Right lobe of liver (tissue), 6 donors: ENCODE measurements at regions not wholly inside any gene's neighbourhood (a gene's known extent, or its start where the extent isn't known, plus 50 kb on each side); places are given as distances from the start of the nearest gene placed in this dataset.

Source experiments
- ATAC-seq, 4 donors: fragments of 200-7000 bp; cut with Tn5 transposase; one replicate each; pipeline ENCODE4 v1.9.1; 2020; ENCODE audit warnings: mild to moderate bottlenecking in 4 of 4, moderate library complexity in 4 of 4
- DNase-seq, 3 donors: peaks; one replicate each; pipeline ENCODE4 v3.0.0-alpha.2; 2020
- H3K27ac ChIP-seq, 3 donors: fragments of 200-600 bp; one replicate each; pipeline ENCODE4 v1.8.0; 2022
- H3K27me3 ChIP-seq, 2 donors: fragments of 200-600 bp; one replicate each; pipeline ENCODE4 v1.8.0; 2022
- H3K36me3 ChIP-seq, 4 donors: fragments of 200-600 bp; sonication (generic) in 1 of 4; one replicate each; pipeline versions ENCODE4 v1.5.1 to v1.8.0; 2017 to 2022; ENCODE audit warnings: control low read depth in 1 of 4
- H3K4me1 ChIP-seq, 4 donors: fragments of 200-600 bp; sonication (generic) in 1 of 4; one replicate each; pipeline versions ENCODE4 v1.5.1 to v1.8.0; 2017 to 2022; ENCODE audit warnings: control low read depth in 1 of 4
- H3K4me3 ChIP-seq, 3 donors: fragments of 200-600 bp; one replicate each; pipeline ENCODE4 v1.8.0; 2022
- H3K9me3 ChIP-seq, 4 donors: fragments of 200-600 bp; sonication (generic) in 1 of 4; one replicate each; pipeline versions ENCODE4 v1.5.1 to v1.8.0; 2017 to 2022; ENCODE audit warnings: control low read depth in 1 of 4
- CTCF ChIP-seq, 4 donors: fragments of 200-600 bp in 3 of 4; fragments of 450-650 bp in 1 of 4; IDR thresholded peaks; one replicate each; pipeline versions ENCODE4 v1.5.1 to v1.8.0; 2016 to 2022; ENCODE audit warnings: antibody characterized with exemption in 4 of 4, mild to moderate bottlenecking in 2 of 4
- POLR2A ChIP-seq: fragments of 450-650 bp; IDR thresholded peaks from one replicate; pipeline ENCODE4 v1.6.1; 2017; ENCODE audit warnings: antibody characterized with exemption, mild to moderate bottlenecking
- WGBS: methylation state at CpG from one replicate; pipeline ENCODE4 v1.1.6; 2018; ENCODE audit warnings: low coverage, low lambda C conversion rate; ENCODE audit not compliant: insufficient coverage; ENCODE audit errors: missing lambda C conversion rate; 5-methylcytosine and 5-hydroxymethylcytosine counted together
- intact Hi-C, 2 donors: fragments of 100-400 bp; cut with DNase I; formaldehyde crosslinking; loops; one replicate each; pipeline versions ENCODE4 v1.11.2 to v1.14.1; 2022
- donor health status: DM: no; HTN: yes; CAD: no.
- donor health status: DM: no; HTN: no; CAD: no.
- donor health status: DM: no; HTN: no; CAD: no.
- donor health status: DM: no; HTN: yes; CAD: no.
- donor health status: DM: no; HTN: yes; CAD: no.

DNA sequence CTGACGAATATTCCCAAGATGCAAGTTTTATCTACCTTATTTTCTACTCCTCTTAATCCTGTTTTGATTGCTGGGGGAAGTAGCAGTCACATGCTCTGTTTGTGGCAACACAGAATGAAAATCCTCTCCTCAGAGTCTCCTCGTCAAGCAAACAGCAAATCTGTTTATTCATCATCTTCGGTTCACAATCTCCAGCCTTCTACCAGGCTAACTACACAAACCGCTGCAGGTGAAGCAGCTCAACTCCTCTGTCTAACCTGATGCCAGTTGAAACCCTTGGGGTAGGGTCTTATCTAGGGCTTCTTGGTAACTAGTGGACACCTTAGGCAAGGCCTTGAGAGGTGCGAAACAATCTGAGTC lies 91.0 kb downstream of the SIPA1L2 start:
- no peak for TF ChIP-seq CTCF (IDR thresholded peaks at IDR 0.05)
- no peak for TF ChIP-seq POLR2A
- no peaks in the 10 kb centered on the region for H3K4me1 ChIP-seq
- H3K27ac ChIP-seq: no peak overlapping the region
- H3K36me3 ChIP-seq: no peaks in the 10 kb centered on the region
- H3K4me3 ChIP-seq: no peak overlapping the region
- intact Hi-C loops: no loop called here
- no peaks in the 10 kb centered on the region for H3K27me3 ChIP-seq
- no peaks in the 10 kb centered on the region for H3K9me3 ChIP-seq
- DNase-seq (no peak), ATAC-seq (peak in 1 of 4 donors; percentile 25)
- 78% methylated on average over 5 of the region's 5 CpGs for WGBS

- WGBS: 76% methylated on average over 2 of the region's 3 CpGs
- TF ChIP-seq POLR2A: no peak
- no peak for TF ChIP-seq CTCF (IDR thresholded peaks at IDR 0.05)
- Histone ChIP-seq H3K4me1 (no peaks in the 10 kb centered on the region), H3K27ac (no peak overlapping the region), H3K9me3 (no peaks in the 10 kb centered on the region), H3K36me3 (no peaks in the 10 kb centered on the region), H3K4me3 (no peak overlapping the region), H3K27me3 (no peaks in the 10 kb centered on the region)
- intact Hi-C loops: no loop called here
- ATAC-seq (peak in 1 of 4 donors; percentile 56), DNase-seq (no peak)
These were observed 91.5 kb downstream of the SIPA1L2 start for GRCh38 chr1:232538224-232538942.

GRCh38 chr1:232534552-232535517 lies 95.1 kb downstream of the SIPA1L2 start:
- Histone ChIP-seq H3K4me1 (no peaks in the 10 kb centered on the region), H3K36me3 (no peaks in the 10 kb centered on the region), H3K4me3 (no peak overlapping the region), H3K27ac (no peak overlapping the region), H3K9me3 (no peaks in the 10 kb centered on the region), H3K27me3 (no peaks in the 10 kb centered on the region)
- DNase-seq: no peak
- no peak for ATAC-seq
- TF ChIP-seq CTCF (IDR thresholded peaks at IDR 0.05) (no peak), POLR2A (no peak)
- WGBS: 84% methylated on average over 9 of the region's 10 CpGs
- intact Hi-C loops: no loop called here

GRCh38 chr1:232533328-232533727 lies 96.6 kb downstream of the SIPA1L2 start:
- 88% methylated on average over 1 of the region's 1 CpG for WGBS
- H3K4me3 ChIP-seq: no peak overlapping the region
- H3K27me3 ChIP-seq: no peaks in the 10 kb centered on the region
- no peak for ATAC-seq
- no peak for DNase-seq
- no peaks in the 10 kb centered on the region for H3K9me3 ChIP-seq
- intact Hi-C loops: no loop called here
- no peaks in the 10 kb centered on the region for H3K36me3 ChIP-seq
- TF ChIP-seq POLR2A (no peak), CTCF (IDR thresholded peaks at IDR 0.05) (no peak)
- no peaks in the 10 kb centered on the region for H3K4me1 ChIP-seq
- H3K27ac ChIP-seq: no peak overlapping the region
